ENCODE measurements at regions not wholly inside any gene's neighbourhood (a gene's known extent, or its start where the extent isn't known, plus 50 kb on each side); places are given as distances from the start of the nearest gene placed in this dataset.

DNA sequence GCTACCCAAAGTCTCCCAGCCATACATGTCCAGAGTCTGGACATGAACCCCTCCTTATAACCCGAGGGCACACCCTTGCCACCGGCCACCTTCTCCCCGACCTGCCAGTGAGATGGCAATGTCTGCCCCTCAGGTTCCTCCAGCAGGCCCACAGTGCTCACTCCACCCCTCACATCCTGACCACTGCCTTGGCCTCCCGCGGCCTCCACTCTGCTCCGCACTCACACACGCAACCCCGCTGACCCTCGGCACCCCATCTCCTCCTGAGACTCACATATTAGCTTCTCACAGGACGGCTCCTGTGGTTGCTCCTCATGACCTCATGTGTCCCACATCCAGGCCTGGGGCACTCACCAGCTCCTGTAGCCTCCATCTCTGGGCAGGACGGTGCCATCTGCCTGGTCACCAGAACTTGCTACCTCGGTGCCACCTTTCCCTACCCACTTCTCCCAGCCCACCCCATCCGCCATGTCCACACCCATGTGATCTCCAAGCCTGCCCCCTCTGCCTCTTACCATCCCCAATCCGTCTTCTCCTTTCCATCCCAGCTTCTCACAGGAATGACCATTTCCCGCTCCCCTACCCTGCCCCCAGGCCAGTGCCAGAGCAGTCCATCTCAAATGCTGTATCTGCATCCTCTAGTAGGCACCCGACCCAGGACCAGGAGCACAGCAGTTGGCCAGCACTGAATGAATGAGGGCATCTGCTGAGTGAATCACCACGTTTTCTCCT is 198.6 kb upstream of the DIO3 start:
- no peak for DNase-seq

DNA sequence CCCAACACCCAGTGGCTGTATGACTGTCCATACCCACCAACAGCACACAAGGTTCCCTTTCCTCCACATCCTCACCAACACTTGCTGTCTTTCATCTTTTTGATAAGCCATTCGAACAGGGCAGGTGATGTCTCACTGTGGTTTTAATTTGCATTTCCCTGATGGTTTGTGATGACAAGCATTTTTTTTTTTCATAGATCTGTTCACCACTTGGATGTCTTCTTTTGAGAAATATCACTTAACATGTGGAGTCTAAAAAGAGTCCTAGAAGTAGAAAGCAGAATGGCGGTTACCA is 198.1 kb upstream of the DIO3 start:
- no peak for DNase-seq

DNA sequence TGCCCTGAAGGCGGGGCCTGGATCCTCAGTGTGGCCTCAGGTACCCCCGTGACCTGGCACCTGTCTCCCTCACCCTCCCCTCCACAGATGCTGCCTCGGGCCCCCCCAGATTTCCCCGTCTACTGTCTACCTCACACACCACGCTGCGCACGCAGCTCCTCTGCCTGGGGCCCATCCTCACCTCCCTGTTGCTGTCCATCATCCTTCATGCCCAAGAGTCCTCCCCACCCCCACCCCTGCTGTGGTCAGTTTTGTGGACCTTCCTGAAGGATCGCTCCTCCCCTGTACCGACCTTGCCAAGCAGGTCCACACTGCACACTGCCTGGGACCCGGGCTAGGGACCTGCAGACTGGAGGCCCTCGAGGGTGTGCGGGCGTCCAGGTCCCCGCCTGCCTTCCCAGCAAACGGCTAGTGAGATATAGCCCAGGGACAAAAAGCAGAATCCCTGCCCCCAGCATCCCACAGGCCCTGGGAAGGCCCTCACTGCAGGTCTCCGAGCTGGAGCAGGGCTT is 197.4 kb upstream of the DIO3 start:
- DNase-seq = no peak

- peak; percentile 32 for DNase-seq
Observed at GRCh38 chr14:101364503-101365328, 196.6 kb upstream of the DIO3 start.

- DNase-seq = peak; percentile 63
Observed at GRCh38 chr14:101365329-101366158, 195.8 kb upstream of the DIO3 start.

DNA sequence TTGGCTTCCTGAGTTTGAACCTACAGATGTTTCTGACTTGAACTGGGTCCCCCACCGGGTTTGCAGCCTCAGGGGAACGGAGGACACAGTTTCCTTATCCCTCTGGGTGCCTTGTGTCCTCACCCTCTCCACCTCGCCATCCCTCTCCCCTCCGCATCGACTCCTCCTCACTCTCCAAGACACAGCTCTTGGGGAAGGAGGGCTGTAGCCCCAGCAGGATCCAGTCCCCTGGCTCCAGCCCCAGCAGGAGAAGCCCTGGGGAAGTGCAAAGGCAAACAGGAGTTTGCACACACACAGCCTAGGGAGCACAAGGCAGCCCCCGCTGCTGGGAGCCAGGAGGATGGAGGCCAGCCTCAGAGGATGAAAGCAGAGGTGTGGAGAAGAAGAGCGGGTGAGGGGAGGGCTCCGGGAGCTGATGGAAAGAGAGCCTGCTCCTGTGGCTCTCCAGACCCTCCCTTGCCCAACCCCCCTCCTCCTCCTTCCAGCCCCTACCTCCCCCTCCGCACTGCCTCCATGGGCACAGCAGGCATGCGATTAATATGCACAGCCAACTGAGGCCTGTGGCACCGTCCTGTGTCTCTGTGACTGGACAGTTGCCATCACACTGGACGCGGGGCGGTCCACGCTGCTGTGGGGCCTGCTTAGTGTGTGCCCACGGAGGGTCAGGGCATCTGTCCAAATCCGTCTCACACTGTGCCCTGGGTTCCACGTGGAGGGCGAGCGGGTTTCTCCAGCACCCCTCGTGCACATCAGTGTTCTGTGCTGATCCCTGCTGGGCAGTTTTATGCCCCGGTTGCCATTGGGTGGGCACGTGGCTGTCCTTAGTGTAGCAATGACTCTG is 193.7 kb upstream of the DIO3 start:
- no peak for DNase-seq

DNA sequence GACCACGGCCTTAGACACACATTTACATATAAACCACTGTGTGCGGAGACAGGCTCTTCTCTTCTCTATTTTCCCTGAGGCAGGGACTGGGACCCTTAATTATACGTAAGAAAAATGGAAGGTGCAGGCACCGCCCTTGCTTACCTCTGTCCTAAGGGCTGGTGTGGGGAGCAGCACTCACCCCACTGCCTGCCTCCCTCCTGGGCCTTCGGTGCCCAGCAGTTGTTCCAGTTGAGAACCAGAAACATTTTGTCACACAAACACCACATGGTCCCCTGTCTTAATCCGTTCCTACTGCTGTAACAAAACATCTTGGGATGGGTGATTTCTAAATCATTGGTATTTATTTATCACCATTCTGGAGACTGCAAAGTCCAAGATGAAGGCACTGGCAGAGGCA is 192.7 kb upstream of the DIO3 start:
- DNase-seq = no peak

DNA sequence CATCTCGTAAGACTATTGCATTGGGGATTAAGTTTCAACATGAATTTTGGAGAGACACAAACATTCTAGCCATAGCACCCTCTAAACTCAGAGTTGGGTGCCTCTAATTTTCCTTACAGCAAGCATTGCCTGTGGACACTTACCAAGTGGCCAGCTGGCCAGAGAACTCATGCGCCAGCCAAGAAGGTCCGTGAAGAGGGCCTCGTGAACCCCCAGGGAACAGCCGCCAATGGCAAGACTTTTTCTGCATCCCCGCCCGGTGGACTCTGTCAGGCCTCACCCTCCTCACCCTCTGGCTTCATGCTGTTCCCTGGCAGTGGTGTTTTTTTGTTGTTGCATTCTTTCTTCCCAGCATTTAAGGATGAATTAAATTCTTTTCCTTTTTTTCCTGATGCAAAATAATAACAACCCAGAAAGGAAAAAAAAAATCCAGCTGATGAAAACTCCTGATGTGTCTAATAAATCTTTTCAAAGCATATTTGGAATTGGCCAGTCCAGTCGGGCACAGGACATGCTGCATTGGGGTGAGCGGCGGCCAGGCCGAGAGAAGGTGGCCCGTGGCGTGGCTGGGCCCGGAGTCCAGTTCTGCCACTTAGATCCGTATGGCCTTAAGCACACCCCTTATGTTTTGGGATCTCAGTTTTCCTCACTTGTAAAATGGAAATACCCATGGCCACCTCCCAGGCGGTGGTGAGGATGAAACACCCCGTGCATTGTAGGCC is 191.9 kb upstream of the DIO3 start:
- no peak for DNase-seq

DNA sequence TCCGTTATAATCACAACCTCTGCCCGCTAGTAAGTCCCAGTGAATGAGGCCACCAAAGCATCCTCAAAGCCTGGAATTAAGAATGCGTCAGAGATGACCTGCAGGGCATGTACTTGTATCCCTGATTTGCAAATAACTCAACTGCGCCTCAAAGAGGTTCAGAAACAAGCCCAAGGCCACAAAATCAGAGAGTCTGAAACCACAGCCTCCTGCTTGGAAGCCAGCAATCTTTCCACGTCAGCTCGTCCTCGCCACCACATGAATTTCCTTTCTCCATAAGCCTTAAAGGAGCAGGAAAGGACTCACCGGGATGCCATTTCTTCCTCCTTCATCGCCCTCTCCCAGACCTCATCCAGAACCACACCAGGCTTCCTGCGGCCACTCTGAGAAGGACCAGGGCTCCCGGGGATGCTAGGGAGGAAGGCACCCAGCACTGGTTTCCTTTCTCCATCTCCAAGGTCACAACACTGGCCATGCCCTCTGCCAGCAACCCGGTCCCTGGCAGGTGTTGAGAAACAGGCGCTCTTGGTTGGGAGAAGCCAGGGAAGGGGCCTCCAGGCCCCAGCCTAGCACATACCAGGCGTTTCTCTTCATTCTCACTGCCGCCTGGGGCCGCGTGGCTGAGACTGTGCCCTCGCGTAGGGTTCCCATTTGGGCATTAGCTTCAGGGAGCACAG is 191.2 kb upstream of the DIO3 start:
- no peak for DNase-seq

DNA sequence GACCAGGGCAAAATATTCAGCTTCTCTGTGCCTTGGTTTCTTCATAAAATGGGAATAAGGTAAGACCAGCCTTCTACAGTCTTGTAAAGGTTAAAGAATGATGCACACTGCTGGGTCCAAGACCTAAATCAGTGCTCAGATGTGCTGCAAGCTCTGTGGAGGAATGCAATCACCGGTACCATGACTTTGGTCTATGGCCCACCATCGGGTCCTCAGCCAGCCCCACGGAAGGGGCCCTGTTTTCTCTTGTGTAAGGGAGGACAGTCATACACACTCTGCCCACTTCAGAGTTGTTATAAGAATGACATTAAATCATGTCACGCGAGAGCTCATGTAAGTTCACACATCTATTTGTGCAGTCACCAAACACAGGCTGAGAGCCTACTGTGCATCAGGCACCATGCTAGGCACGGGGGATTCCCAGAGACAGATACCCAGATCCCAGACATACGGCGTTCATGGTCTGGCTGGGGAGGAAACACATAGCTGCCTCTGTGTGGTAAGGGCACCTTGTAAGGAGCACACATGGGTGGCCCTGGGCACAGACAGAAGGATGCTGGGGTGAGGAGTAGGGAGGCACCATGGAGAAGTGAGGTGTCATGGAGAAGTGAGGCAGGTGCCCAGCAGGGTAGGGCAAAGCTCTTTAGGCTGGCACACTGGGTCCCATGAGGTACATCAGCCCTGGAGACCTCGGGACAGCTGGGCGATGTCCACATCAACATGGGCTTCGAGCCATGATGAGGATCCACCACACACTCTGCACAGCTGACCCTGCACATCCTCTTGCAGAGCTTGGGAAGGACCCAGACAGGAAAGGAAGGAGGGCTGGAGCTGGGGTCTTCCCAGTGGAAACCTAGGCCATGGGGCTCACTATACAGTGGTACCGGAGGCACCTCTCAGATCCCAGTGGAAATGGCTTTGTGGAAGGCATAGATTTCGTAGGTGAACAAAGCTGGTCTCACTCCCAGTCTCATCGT is 190.4 kb upstream of the DIO3 start:
- DNase-seq = no peak

DNA sequence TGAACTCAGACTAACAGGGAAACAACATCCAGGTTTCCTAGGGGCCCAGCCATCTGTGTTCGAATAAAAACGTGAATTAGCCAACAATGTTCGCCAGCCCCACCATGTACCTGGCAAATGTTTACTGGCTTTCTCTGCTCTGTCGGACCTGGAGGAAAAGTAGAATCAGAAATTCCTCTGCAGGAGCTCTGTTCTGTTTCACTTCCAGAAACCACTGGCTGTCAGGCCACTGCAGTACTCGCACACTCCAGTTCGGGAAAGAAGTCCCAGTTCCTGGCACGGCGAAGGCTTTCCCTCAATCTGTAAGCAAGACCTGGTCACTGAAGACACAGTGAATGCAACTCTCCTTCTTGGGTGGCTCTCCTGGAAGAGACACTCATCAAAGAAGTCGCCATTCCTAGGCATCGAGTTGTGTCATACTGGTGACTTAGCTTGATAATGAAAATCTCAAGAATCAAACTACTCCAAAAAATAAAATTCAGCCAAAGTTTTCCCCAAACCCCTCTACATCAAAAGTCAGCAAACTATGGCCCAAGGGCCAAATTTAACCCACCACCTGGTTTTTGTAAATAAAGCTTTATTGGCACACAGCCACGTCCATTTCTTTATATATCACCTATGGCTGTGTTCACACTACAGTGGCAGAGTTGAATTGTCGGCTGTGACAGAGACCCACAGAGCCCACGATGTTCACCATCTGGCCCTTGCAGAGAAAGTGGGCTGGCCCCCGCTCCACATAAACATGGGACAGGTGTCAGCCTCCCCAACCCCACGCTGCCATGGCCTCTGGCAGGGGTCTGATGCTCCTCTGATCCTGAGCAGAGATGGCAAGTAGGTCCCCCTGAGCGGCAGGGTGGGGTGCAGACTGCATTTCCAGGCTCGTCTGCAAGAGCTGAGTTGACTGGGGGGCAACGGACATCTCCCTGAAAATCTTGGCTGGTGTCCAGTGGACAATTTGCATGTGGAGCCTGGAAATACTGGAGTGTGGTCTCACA is 189.2 kb upstream of the DIO3 start:
- no peak for DNase-seq

DNA sequence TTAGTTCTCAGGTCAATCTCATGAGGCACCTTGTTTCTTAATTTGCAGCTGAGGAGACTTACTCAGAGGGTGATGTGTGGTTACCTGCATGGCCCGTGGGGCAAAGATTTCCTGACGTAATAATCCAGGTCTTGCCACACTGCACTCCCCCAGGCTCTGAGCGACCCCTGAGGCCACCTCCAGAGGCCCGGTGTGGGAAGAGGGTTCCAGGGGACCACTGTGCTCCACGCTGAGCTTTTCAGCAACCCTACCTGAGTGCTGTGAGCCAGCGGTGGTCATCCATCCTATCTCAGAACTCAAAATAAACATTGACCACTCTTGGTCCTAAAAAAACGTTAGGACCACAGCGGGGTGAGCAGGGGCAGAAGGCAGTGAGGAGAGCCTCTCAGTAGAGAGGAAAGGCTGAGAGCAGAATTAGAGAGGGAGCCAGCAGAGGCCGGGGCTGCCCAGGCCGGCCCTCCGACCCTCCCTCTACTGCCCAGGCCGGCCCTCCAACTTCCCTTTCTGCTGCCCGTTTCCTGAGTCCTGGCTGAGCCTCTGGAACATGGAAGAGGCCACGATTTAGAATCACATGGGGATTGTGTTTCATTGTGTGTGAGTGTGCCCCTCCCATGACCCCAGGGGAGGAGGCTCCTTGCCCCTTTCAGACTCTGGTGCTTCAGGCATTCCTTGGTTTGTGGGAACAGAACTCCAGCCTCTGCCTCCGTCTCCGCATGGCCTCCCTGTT is 188.2 kb upstream of the DIO3 start:
- peak; percentile 24 for DNase-seq

DNA sequence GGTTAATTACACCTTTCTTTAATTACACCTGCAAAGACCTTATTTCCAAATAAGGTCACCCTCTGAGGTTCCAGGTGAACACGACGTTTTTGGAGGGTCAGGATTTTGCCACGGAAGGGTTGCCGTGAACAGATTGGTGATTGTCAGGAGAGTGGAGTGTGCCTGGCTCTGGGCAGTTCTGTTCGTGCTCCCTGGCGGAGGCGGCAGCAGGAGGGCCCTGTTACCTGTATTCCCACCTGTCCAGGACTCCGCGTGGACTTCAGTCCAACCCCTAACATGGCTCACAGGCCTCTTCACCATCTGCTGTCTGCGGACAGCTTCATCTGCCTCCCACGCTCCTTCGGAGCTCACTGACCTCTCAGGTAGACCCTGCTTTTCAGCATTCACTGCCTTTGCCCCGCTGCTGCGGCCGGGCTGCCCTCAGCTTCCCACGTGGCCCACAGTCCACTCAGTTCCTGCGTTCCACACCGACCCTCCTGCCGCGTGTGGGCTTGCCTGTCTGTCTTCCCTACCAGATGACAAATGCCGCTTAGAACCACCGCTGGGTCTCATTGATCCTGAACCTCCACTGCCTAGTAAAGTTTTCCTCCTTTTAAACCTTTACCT is 187.5 kb upstream of the DIO3 start:
- no peak for DNase-seq

- no peak for DNase-seq
Observed at GRCh38 chr14:101374373-101375338, 186.6 kb upstream of the DIO3 start.

- DNase-seq = no peak
Observed at GRCh38 chr14:101377069-101377468, 184.2 kb upstream of the DIO3 start.

- DNase-seq = no peak
Observed at GRCh38 chr14:101379842-101380241, 181.5 kb upstream of the DIO3 start.
